GM20000 (cell line): ENCODE measurements at regions not wholly inside any gene's neighbourhood (a gene's known extent, or its start where the extent isn't known, plus 50 kb on each side); places are given as distances from the start of the nearest gene placed in this dataset.

ENCODE experiments used
- DNase-seq: peaks from one replicate; pipeline ENCODE4 v3.0.0; 2012; ENCODE audit warnings: low spot score
- TF ChIP-seq, protein P1 (sequence below): IDR thresholded peaks from 2 replicates; pipeline ENCODE4 v1.5.1; 2012; ENCODE audit warnings: mild to moderate bottlenecking, control low read depth; ENCODE audit errors: extremely low read depth, missing control alignments

DNA sequence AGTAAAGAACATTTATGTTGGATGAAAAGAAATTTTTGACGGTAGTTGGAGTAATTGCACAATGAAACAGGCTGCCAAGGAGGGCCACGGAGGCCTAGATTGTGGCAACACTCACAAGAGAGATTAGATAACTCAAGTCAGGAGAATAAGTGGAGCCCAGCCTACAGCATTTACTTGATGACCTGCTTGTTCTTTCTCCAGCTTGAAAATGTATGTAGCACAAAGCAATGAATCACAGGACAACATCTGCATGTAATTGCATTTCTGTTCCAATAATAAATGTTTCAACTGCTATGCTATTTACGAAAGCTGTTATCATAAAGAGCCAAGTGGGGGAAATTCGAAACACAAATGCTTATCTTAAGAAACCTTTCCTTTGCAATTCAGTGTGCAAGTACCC is 221.2 kb upstream of the MID1 start:
- TF ChIP-seq, protein P1, sequence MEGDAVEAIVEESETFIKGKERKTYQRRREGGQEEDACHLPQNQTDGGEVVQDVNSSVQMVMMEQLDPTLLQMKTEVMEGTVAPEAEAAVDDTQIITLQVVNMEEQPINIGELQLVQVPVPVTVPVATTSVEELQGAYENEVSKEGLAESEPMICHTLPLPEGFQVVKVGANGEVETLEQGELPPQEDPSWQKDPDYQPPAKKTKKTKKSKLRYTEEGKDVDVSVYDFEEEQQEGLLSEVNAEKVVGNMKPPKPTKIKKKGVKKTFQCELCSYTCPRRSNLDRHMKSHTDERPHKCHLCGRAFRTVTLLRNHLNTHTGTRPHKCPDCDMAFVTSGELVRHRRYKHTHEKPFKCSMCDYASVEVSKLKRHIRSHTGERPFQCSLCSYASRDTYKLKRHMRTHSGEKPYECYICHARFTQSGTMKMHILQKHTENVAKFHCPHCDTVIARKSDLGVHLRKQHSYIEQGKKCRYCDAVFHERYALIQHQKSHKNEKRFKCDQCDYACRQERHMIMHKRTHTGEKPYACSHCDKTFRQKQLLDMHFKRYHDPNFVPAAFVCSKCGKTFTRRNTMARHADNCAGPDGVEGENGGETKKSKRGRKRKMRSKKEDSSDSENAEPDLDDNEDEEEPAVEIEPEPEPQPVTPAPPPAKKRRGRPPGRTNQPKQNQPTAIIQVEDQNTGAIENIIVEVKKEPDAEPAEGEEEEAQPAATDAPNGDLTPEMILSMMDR, result no peak
- no peak for DNase-seq

DNA sequence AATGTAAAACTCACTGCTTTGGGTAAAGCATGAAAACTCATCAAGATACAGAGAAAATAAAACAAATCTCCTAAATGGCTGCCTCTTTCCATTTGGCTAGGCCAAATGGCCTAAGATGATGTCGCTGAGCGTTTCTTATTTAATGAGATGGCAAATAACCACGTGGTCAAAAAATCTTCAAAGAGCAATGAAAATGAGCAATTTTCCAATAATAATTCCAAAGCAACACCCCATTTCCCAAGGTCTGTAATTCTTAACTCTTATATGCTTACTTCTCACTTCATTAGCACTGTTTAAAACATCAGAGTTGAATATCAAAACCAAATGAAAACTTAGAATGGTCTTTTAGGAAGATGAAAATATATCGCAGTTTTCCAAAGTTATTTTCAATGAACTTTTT is 222.3 kb upstream of the MID1 start:
- no peak for DNase-seq
- TF ChIP-seq, protein P1, result no peak

DNA sequence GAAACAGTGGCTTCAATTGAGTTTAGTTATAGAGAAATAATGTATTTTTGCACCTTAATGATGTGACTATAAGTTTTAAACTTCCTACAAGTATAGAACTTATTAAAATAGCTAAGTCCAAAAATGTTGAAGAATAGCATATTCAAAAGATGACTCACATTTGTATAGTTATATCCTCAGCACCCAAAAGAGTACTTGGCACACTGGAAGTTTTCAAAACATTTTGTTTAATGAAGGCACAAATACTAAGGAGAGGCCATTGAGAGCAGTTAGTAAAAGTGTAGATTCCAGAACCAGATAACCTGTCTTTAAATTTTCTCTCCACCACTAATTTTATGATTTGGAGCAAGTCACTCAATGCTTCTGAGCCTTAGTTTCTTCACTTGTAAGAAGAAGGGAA is 226.9 kb upstream of the MID1 start:
- TF ChIP-seq, protein P1, result no peak
- no peak for DNase-seq

DNA sequence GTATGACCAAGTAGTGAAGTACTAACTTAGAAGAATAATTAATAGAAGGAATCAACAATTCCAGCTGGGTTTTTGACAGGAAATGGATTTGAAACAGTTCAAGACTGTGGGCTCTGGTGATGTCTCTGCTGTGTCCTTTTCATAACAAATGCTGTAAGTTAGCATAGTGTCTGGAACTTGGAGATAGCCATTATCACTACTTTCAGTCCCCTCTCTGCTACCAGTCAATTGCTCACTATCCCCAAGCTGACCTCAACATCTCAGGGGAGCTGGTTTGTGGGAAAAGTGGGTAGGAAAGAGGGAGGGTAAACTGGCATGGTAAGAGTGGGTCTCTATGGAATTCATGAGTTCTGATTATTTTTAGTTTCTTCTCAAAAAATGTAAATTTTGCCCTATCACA is 231.4 kb upstream of the MID1 start:
- TF ChIP-seq, protein P1, result no peak
- no peak for DNase-seq

DNA sequence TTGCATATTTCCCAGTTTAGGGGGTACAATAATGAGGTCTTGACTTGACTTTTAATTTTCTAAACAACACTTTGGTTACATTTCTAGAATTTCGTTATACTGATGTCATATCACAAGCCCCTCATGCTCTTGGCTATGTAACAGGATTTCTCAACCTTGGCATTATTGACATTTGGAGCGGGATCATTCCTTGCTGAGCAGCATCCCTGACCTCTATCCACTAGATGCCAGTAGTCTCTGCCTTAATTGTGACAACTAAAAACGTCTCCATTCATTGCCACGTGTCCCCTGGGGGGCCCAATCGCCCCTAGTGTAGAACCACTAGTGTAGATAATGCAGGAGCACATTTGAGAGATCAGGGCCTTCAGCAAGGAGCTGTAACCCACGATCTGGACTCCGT is 234.2 kb upstream of the MID1 start:
- TF ChIP-seq, protein P1, result no peak
- DNase-seq, result no peak

DNA sequence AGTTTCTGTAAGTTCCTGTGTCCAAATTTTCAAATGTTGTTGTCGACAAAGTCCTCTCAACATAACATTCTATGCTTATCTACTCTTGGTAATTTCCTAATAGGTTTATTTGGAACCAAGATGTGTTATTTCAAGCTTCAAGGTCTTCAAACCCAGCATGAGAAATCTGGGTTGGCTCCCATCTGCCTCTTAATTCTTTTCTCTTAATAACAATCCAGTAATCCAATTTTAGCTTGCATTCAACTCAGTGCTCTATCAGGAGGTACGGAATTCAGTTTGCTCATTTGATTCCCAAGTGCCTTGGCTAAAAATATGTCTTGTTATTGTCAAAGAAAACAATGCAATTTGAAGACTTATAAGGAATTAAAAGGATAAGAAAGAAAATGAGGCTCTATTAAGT is 235.5 kb upstream of the MID1 start:
- no peak for DNase-seq

DNA sequence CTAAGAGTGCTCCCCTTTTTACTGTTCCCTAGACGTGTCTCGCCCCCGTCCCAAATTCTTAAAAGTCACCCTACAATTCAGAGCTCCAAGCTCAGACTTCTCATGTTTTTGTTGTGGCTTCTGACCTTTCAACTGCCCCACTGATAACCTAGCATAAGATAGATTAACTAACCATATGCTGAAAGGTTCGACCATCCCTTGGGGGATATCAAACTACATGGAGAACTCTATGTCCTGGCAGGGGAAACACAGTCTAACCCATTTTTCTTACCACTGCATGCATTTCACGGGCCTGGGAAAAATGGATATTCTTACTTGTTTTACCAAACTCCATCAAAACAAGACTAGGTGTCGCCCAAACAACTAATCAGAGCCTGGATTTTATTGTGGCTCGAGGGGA is 236.4 kb upstream of the MID1 start:
- TF ChIP-seq, protein P1, result no peak
- DNase-seq, result no peak

More for the DNA sequence above, 235.5 kb upstream of the MID1 start:
- TF ChIP-seq, protein P1, result no peak
